ENCODE measurements at regions not wholly inside any gene's neighbourhood (a gene's known extent, or its start where the extent isn't known, plus 50 kb on each side); places are given as distances from the start of the nearest gene placed in this dataset.
"Not testable (repeated sequence)": the region's sequence is repeated elsewhere in the genome, so short reads cannot be mapped to it uniquely, and the experiment has no call there.

GRCh38 chr11:71334191-71334590, 81.8 kb upstream of the SHANK2 start:
- no peak for DNase-seq (ENCODE audit: low spot score)
- no peak for FAIRE-seq

DNA sequence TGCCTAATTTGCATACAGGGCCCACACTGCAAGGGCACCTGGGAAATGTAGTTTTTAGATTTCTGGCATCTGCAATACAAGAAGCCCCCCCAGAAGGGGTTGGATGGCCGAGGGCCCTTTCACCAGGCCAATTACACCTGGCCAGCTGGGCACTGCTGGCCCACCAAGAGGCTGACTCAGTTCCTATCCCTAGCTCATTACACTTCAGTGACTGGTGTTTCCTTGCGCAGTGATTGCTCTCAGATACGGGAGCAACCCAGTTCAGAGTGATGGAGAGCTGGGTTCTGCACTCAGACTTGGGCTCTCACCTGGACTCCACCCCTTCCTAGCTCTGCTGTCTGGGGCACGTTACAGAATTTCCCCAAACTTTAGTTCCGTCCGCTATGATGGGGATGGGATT, 81.1 kb upstream of the SHANK2 start:
- FAIRE-seq, result no peak
- DNase-seq (ENCODE audit: low spot score), result no peak

DNA sequence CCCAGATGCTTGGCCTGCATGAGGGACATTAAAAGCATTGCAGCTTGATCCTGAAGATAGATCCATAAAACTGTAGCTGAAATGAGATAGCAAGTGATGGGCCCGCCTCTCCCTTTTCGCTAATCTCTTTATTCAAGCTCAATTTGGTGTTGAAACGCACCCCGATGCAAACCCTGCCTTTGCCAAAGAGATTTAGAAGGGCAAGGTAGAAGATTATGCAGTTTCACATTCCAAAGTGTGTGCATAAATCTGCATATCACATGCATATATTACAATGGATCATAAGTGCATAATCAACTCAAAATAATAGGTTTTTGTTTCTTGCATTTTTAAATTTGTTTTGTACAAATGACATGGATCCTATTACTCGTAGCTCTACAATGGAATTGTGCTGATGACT, 80.1 kb upstream of the SHANK2 start:
- DNase-seq (ENCODE audit: low spot score) (no peak), FAIRE-seq (no peak)

- FAIRE-seq, result no peak
Measured at GRCh38 chr11:71332046-71332445, 79.7 kb upstream of the SHANK2 start.

GRCh38 chr11:71331631-71332030, 79.3 kb upstream of the SHANK2 start:
- FAIRE-seq (no peak), DNase-seq (ENCODE audit: low spot score) (no peak)

More at GRCh38 chr11:71332046-71332445, 79.7 kb upstream of the SHANK2 start:
- DNase-seq (ENCODE audit: low spot score), result no peak

GRCh38 chr11:71330996-71331395, 78.6 kb upstream of the SHANK2 start:
- no peak for DNase-seq (ENCODE audit: low spot score)

DNA sequence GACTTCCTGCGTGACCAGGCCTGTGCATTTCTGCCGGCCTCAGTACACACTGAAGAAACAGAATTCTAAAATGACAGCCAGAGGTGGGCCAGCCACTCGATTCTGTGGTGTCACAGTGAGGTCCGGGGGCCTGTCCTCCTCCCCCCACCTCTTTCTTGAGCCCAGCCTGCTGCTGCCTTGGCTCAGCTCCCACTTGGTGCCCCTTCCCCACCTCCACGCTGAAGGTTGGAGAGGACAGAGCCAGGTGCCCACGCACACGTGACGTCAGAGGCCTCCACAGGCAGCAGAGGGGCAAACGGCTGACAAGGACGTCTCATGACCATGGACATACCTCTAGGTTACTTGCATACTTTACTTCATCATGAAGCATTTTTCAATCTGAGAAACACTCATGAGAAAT, 78.0 kb upstream of the SHANK2 start:
- DNase-seq (ENCODE audit: low spot score) (no peak), FAIRE-seq (no peak)

More at GRCh38 chr11:71330996-71331395, 78.6 kb upstream of the SHANK2 start:
- FAIRE-seq, result no peak

GRCh38 chr11:71329786-71330185, 77.4 kb upstream of the SHANK2 start:
- DNase-seq (ENCODE audit: low spot score), result no peak
- no peak for FAIRE-seq

DNA sequence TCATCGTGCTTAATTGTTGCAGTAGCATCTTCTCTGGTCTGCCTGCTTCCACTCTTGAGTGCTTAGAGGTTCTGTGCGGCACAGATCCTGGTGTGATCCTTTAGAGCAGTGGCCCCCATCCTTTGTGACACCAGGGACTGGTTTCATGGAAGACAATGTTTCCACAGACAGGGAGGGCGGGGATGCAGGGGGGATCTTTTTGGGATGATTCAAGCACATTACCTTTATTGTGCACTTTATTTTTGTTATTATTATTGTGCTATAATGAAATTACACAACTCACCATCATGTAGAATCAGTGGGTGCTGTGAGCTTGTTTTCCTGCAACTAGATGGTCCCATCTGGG, 76.8 kb upstream of the SHANK2 start:
- no peak for FAIRE-seq
- no peak for DNase-seq (ENCODE audit: low spot score)

DNA sequence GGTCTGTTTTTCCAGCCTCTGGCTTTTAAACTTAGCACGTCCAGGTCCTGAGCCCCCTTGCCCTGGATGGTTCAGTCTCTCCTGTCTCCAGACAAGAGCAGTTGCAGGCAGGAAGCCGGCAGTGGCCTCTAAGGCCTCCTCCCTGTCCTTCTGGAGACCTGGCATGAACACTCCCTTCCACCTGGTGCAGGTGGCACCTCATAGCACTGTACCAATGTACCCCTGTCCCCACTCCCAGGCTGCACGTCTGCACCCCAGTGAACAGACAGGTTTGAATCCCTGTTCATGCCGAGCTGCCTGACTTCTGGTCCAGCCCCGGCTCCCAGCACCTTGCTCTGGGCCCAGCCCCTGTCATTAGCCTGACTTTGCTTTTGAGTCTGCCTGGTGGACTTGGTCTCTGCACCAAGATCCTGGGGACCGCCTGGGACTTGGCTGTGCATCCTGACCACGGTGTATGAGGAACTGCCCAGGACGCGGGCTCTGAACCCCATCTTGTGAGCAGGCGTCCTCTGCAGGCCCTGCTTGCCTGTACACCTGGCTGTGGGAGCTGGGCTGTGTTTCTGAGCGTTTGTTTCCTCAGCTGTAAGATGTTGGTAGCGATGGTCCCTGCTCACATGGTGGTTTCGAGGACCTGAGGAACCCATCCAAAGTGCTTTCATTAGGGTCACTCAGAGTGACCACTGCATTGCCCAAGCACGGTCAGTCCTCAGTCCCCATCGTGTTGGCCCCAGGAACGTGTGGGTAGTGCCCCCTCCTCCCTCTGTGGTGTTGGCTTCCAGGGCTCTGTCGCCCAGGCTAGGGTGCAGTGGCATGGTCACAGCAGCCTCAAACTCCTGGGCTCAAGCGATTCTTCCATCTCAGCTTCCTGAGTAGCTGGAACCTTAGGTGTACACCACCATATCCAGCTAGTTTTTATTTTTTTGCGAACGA, 75.0 kb upstream of the SHANK2 start:
- no peak for DNase-seq (ENCODE audit: low spot score)
- no peak for FAIRE-seq

DNA sequence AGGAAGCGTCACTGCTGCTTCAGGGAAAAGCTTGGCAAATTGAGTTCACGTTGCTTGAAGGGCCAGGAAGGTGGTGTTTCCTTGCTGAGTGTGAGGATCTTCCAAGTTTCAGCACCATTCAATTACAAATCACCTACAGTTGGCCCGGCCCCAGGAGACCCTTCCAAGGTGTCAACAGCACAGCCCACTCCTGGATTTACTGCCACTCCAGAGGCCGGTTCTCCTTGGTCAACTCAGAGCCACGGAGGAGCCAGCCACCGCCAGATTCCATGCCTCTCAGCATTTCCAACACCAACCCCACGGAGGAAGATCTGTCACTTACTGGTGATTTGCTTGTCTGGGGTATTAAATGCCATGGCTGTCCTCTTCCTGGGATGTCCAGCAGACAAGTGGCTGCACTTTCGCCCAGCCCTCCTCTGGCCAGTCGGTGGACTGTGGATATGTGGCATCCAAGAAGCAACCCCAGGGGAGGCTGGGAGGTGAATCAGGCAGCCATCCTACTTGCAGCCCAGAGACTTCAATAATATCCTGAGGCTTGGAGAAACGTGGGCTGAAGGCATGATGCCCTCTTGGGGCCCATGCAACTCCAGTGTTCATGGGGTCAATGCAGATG, 74.1 kb upstream of the SHANK2 start:
- DNase-seq (ENCODE audit: low spot score), result no peak
- FAIRE-seq, result no peak

GRCh38 chr11:71325418-71326327, 73.3 kb upstream of the SHANK2 start:
- no peak for FAIRE-seq
- DNase-seq (ENCODE audit: low spot score), result no peak

GRCh38 chr11:71324788-71325417, 72.5 kb upstream of the SHANK2 start:
- no peak for DNase-seq (ENCODE audit: low spot score)
- no peak for FAIRE-seq

GRCh38 chr11:71323876-71324526, 71.6 kb upstream of the SHANK2 start:
- DNase-seq (ENCODE audit: low spot score), result no peak
- FAIRE-seq, result no peak

DNA sequence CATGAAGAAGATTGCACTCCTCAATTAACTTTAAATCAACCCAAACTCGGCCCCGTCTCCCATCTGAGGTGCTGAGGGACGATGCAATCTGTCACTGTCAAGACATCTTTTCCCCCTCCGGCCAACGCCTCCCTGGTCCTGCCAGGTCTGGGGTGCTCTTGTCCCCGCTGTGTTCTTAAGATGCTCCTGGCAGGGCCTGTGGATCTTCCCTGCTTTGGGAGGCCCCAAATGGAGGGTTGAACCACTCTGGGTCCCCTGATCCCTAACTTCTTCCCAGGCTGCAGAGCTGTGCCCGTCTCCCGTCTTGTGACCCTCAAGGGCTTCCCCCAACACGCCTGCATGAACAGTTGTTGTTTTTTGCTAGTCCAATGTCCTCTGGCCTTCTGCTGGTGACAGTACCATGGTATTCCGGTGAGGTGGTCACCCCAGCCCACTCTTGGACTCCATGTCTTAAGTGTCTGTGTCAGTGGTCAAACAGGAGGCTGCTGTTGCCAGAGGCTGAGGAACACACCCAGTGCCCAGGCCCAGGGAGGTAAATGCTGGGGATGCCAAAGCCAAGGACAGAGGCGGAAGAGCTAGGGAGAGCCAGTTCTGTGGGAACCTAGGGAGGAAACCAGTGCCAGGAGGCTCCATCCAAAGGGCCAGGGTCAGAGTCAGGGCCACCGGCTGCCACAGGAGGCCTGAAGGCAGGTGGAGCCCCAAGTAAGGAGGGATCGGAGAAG, 70.6 kb upstream of the SHANK2 start:
- DNase-seq (ENCODE audit: low spot score) (no peak), FAIRE-seq (no peak)

DNA sequence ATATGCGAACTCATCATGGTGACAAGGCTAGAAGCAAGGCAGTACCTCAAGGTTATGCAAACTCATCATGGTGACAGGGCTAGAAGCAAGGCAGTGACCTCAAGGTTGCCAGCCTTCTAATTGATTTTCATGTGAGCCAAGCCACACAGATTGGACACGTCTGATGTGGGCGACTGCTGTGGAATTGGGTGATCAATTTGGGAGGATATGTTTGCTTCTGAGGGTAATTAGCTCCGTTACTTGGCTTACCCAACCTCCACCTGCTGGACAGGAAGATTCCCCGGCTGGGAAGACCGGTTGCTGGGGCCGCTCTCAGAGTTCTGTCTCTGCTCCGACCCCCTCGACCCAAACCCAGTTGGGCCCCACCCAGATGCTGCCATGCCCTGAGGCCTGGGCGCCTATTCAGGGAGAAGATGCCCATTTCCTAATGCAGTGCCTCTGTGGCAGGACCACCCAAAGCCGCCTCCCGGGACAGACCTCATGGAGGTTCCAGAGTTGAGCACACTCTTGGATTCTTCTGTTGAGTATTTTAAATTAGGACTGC, 69.9 kb upstream of the SHANK2 start:
- DNase-seq (ENCODE audit: low spot score), result no peak
- FAIRE-seq, result no peak

GRCh38 chr11:71321433-71322191, 69.2 kb upstream of the SHANK2 start:
- no peak for DNase-seq (ENCODE audit: low spot score)
- FAIRE-seq, result no peak

DNA sequence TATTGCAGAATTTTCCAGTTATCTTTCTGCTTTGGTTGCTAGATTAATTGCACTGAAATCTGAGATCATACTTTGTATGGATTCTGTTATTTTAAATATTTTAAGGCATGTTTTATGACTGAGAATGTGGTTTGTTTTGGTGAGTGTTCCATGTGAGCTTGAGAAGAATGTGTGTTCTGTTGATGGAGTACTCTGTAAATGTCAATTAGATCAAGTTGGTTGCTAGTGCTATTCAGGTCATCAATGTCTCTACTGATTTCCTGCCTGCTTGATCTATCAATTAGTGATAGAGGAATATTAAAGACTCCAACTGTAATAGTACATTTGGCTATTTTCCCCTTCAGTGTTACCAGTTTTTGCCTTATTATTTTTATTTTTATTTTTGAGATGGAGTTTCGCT, 64.3 kb upstream of the SHANK2 start:
- no peak for FAIRE-seq
- no peak for DNase-seq (ENCODE audit: low spot score)

DNA sequence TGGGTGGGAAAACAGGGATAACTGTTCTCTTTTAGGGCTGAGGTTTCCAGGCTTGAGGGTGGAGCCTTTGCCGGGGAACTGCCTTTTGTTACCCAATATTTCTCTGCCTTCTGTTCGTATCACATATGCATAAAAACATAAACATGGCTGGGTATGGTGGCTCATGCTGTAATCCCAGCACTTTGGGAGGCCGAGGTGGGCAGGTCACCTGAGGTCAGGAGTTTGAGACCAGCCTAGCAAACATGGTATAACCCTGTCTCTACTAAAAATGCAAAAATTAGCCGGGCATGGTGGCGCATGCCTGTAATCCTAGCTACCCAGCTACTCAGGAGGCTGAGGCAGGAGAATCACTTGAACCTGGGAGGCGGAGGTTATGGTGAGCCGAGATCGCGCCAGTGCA, 60.2 kb upstream of the SHANK2 start:
- not testable (repeated sequence) for FAIRE-seq; DNase-seq (ENCODE audit: low spot score)

Data from urothelium cell line (cell line).